ENCODE measurements at regions not wholly inside any gene's neighbourhood (a gene's known extent, or its start where the extent isn't known, plus 50 kb on each side); places are given as distances from the start of the nearest gene placed in this dataset.
"Not testable (repeated sequence)": the region's sequence is repeated elsewhere in the genome, so short reads cannot be mapped to it uniquely, and the experiment has no call there.

- no peak for DNase-seq (ENCODE audit: low read depth, low spot score)
- no peak for TF ChIP-seq CTCF (IDR thresholded peaks at IDR 0.05; ENCODE audit: low read depth, low read length)
- no peak overlapping the region for H3K4me3 ChIP-seq (ENCODE audit: low read depth, low read length)
- in situ Hi-C loops (cut with HindIII; ENCODE audit: low sequenced_read_pairs), result no loop called here
Measured at GRCh38 chr3:78314327-78314726, 1274.4 kb downstream of the ROBO2 start.

GRCh38 chr3:78317774-78318173, 1277.9 kb downstream of the ROBO2 start:
- no peak overlapping the region for H3K4me3 ChIP-seq (ENCODE audit: low read depth, low read length)
- TF ChIP-seq CTCF (IDR thresholded peaks at IDR 0.05; ENCODE audit: low read depth, low read length), result no peak
- in situ Hi-C loops (cut with HindIII; ENCODE audit: low sequenced_read_pairs), result no loop called here
- no peak for DNase-seq (ENCODE audit: low read depth, low spot score)

- in situ Hi-C loops (cut with HindIII; ENCODE audit: low sequenced_read_pairs), result no loop called here
- H3K4me3 ChIP-seq (ENCODE audit: low read depth, low read length), result no peak overlapping the region
- no peak for DNase-seq (ENCODE audit: low read depth, low spot score)
- TF ChIP-seq CTCF (IDR thresholded peaks at IDR 0.05; ENCODE audit: low read depth, low read length), result no peak
Measured at GRCh38 chr3:78322780-78323179, 1282.9 kb downstream of the ROBO2 start.

- no peak overlapping the region for H3K4me3 ChIP-seq (ENCODE audit: low read depth, low read length)
- no peak for DNase-seq (ENCODE audit: low read depth, low spot score)
- in situ Hi-C loops (cut with HindIII; ENCODE audit: low sequenced_read_pairs), result no loop called here
Measured at GRCh38 chr3:78337801-78338211, 1297.9 kb downstream of the ROBO2 start.

GRCh38 chr3:78338405-78338804, 1298.5 kb downstream of the ROBO2 start:
- TF ChIP-seq CTCF (IDR thresholded peaks at IDR 0.05; ENCODE audit: low read depth, low read length), result no peak
- in situ Hi-C loops (cut with HindIII; ENCODE audit: low sequenced_read_pairs), result no loop called here
- DNase-seq (ENCODE audit: low read depth, low spot score), result no peak
- no peak overlapping the region for H3K4me3 ChIP-seq (ENCODE audit: low read depth, low read length)

More at GRCh38 chr3:78337801-78338211, 1297.9 kb downstream of the ROBO2 start:
- TF ChIP-seq CTCF (IDR thresholded peaks at IDR 0.05; ENCODE audit: low read depth, low read length), result no peak

GRCh38 chr3:78343221-78343620, 1303.3 kb downstream of the ROBO2 start:
- no peak for TF ChIP-seq CTCF (IDR thresholded peaks at IDR 0.05; ENCODE audit: low read depth, low read length)
- no peak for DNase-seq (ENCODE audit: low read depth, low spot score)
- H3K4me3 ChIP-seq (ENCODE audit: low read depth, low read length), result no peak overlapping the region
- in situ Hi-C loops (cut with HindIII; ENCODE audit: low sequenced_read_pairs), result no loop called here

GRCh38 chr3:78344267-78344666, 1304.4 kb downstream of the ROBO2 start:
- in situ Hi-C loops (cut with HindIII; ENCODE audit: low sequenced_read_pairs); H3K4me3 ChIP-seq (ENCODE audit: low read depth, low read length); DNase-seq (ENCODE audit: low read depth, low spot score): not testable (repeated sequence)
